HepG2 (cell line): ENCODE measurements at regions not wholly inside any gene's neighbourhood (a gene's known extent, or its start where the extent isn't known, plus 50 kb on each side); places are given as distances from the start of the nearest gene placed in this dataset.

Source experiments
- ATAC-seq: fragments of 200-7000 bp; cut with Tn5 transposase; 3 replicates; pipeline ENCODE4 v1.9.1; 2020; ENCODE audit warnings: mild to moderate bottlenecking, moderate library complexity
- BruUV-seq: library from RNA; stranded (reverse); fragments of 400-500 nt; replicated peaks from 2 replicates; lab custom pipeline; 2021; lab: Mats Ljungman, UMichigan
- CTCF ChIA-PET: fragments of 300-600 bp; formaldehyde crosslinking; extraction: SDS; loops from one replicate; lab custom pipeline; 2021; ENCODE audit warnings: low total read pairs, inconsistent platforms, low intra/inter-chr PET ratio; lab: Yijun Ruan, JAX
- POLR2A ChIA-PET: fragments of 350-600 bp; sonication (Branson Sonifier 250); formaldehyde crosslinking; loops from one replicate; lab custom pipeline; 2020; ENCODE audit warnings: antibody characterized with exemption, inconsistent platforms; lab: Yijun Ruan, JAX
- DNase-seq: peaks from one replicate; pipeline ENCODE4 v3.0.0-alpha.2; 2015; ENCODE audit warnings: low spot score
- FAIRE-seq: peaks from 3 replicates; lab custom pipeline; 2011; peaks lifted over from hg19 to GRCh38; lab: Jason Lieb, UNC
- H2AFZ ChIP-seq: one replicate; pipeline ENCODE4 v1.6.1; 2011; ENCODE audit warnings: low read length, inconsistent platforms
- H3K27ac ChIP-seq: fragments of 300-600 bp; 3 replicates; pipeline ENCODE4 v1.8.0; 2011; ENCODE audit warnings: mixed run types, mild to moderate bottlenecking, mixed read lengths, low read length, inconsistent platforms; ENCODE audit not compliant: insufficient read depth; ENCODE audit errors: extremely low read length
- H3K27me3 ChIP-seq, 2 experiments: fragments of 200-600 bp in 1 of 2; 2 replicates in 1 of 2; 3 replicates in 1 of 2; pipeline versions ENCODE4 v1.6.0 to v1.8.0; 2011; ENCODE audit warnings: low read length in 2 of 2, mild to moderate bottlenecking in 2 of 2, moderate library complexity in 2 of 2, inconsistent platforms in 1 of 2; ENCODE audit not compliant: insufficient read depth in 2 of 2, control insufficient read depth in 1 of 2
- H3K36me3 ChIP-seq, 2 experiments: fragments of 200-600 bp in 1 of 2; replicated peaks in 1 of 2; 2 replicates in 1 of 2; 3 replicates in 1 of 2; pipeline versions ENCODE4 v1.5.1 to v1.8.0; 2011; ENCODE audit warnings: low read length in 2 of 2, inconsistent platforms in 1 of 2; ENCODE audit not compliant: insufficient read depth in 2 of 2, control insufficient read depth in 1 of 2
- H3K4me1 ChIP-seq: 2 replicates; pipeline ENCODE4 v1.5.1; 2012; ENCODE audit warnings: low read length, inconsistent platforms; ENCODE audit not compliant: insufficient read depth
- H3K4me2 ChIP-seq: 2 replicates; pipeline ENCODE4 v1.6.0; 2011; ENCODE audit warnings: low read depth, low read length, inconsistent platforms
- H3K4me3 ChIP-seq, 3 experiments: fragments of 200-600 bp in 1 of 3; sonication (generic), shearing (Covaris generic) in 1 of 3; replicated peaks in 1 of 3; 2 replicates each; pipeline ENCODE4 v1.5.1; 2011 to 2016; ENCODE audit warnings: low read length in 3 of 3, inconsistent platforms in 2 of 3, low read depth in 2 of 3, mild to moderate bottlenecking in 2 of 3, control low read depth in 1 of 3, mixed read lengths in 1 of 3; ENCODE audit not compliant: insufficient read depth in 1 of 3
- H3K79me2 ChIP-seq: one replicate; pipeline ENCODE4 v1.6.1; 2011; ENCODE audit warnings: low read length, inconsistent platforms; ENCODE audit not compliant: insufficient read depth
- H3K9ac ChIP-seq: 2 replicates; pipeline ENCODE4 v1.6.0; 2011; ENCODE audit warnings: mild to moderate bottlenecking, low read depth, low read length, inconsistent platforms; ENCODE audit not compliant: insufficient read depth
- H3K9me3 ChIP-seq: 2 replicates; pipeline ENCODE4 v1.5.1; 2012; ENCODE audit warnings: mild to moderate bottlenecking, low read length
- H4K20me1 ChIP-seq: 2 replicates; pipeline ENCODE4 v1.6.0; 2011; ENCODE audit warnings: inconsistent platforms, mild to moderate bottlenecking, low read length, moderate library complexity; ENCODE audit not compliant: insufficient read depth
- ATF6 ChIP-seq: sonication (generic); formaldehyde crosslinking; conservative IDR thresholded peaks from 2 replicates; pipeline ENCODE4 v1.4.0; 2020; ENCODE audit warnings: missing genetic modification reagents
- FOXO1 ChIP-seq: sonication (generic); formaldehyde crosslinking; IDR thresholded peaks from 2 replicates; pipeline ENCODE4 v1.4.0; 2020; ENCODE audit warnings: missing genetic modification reagents
- LRRFIP1 ChIP-seq: sonication (generic); formaldehyde crosslinking; conservative IDR thresholded peaks from 2 replicates; pipeline ENCODE4 v1.4.0; 2020; ENCODE audit warnings: missing genetic modification reagents
- SALL1 ChIP-seq: sonication (generic); formaldehyde crosslinking; IDR thresholded peaks from 2 replicates; pipeline ENCODE4 v1.8.0; 2022; ENCODE audit warnings: mild to moderate bottlenecking, missing genetic modification reagents
- TRAFD1 ChIP-seq: sonication (generic); formaldehyde crosslinking; IDR thresholded peaks from 2 replicates; pipeline ENCODE4 v1.5.1; 2020; ENCODE audit warnings: missing genetic modification reagents, mild to moderate bottlenecking, borderline replicate concordance
- ZNF749 ChIP-seq: sonication (generic); formaldehyde crosslinking; IDR thresholded peaks from 2 replicates; pipeline ENCODE4 v1.8.0; 2022; ENCODE audit warnings: mild to moderate bottlenecking, missing genetic modification reagents, moderate library complexity, borderline replicate concordance
- whole genome bisulfite sequencing: methylation state at CpG from one replicate; pipeline ENCODE4 v1.1.6; 2017; ENCODE audit warnings: low lambda C conversion rate; 5-methylcytosine and 5-hydroxymethylcytosine counted together
- in situ Hi-C: cut with HindIII; loops from 2 replicates; pipeline ENCODE4 v1.10.0; 2017; ENCODE audit warnings: low pct_unique_long_range_greater_than_20kb; ENCODE audit not compliant: extremely low pct_ligation_motif_present
- intact Hi-C: fragments of 100-400 bp; cut with micrococcal nuclease; formaldehyde crosslinking; loops from one replicate; pipeline ENCODE4 v1.10.0; 2022; ENCODE audit not compliant: unreplicated experiment
- TF ChIP-seq, protein P1 (sequence below): IDR thresholded peaks from 2 replicates; pipeline ENCODE4 v1.6.1; 2016; ENCODE audit warnings: control low read depth
- TF ChIP-seq, protein P2 (sequence below): sonication (generic); formaldehyde crosslinking; IDR thresholded peaks from 2 replicates; pipeline ENCODE4 v1.4.0; 2020; ENCODE audit warnings: missing genetic modification reagents, low read depth, mild to moderate bottlenecking, borderline replicate concordance
- TF ChIP-seq, protein P3 (sequence below): sonication (generic); formaldehyde crosslinking; IDR thresholded peaks from 2 replicates; pipeline ENCODE4 v1.4.0; 2020; ENCODE audit warnings: missing genetic modification reagents
- TF ChIP-seq, protein P4 (sequence below): sonication (generic); formaldehyde crosslinking; IDR thresholded peaks from 2 replicates; pipeline ENCODE4 v1.4.0; 2020; ENCODE audit warnings: missing genetic modification reagents
- TF ChIP-seq, protein P5 (sequence below): sonication (generic); formaldehyde crosslinking; IDR thresholded peaks from 2 replicates; pipeline ENCODE4 v1.5.1; 2020; ENCODE audit warnings: mild to moderate bottlenecking, missing genetic modification reagents, borderline replicate concordance

GRCh38 chr12:43167691-43168090 lies 384.3 kb downstream of the ADAMTS20 start:
- intact Hi-C loops (no loop called here), in situ Hi-C loops (no loop called here)
- H3K36me3 ChIP-seq: no peaks in the 10 kb centered on the region
- ChIA-PET POLR2A (no interaction called here), CTCF (no interaction called here)
- ATAC-seq: no peak
- H2AFZ ChIP-seq: no peak overlapping the region
- no peak overlapping the region for H3K4me3 ChIP-seq
- WGBS: 4% methylated on average over 3 of the region's 3 CpGs
- no peak for DNase-seq
- no peaks in the 10 kb centered on the region for H4K20me1 ChIP-seq
- no peak overlapping the region for H3K9ac ChIP-seq
- H3K4me1 ChIP-seq: no peaks in the 10 kb centered on the region
- H3K27me3 ChIP-seq: no peaks in the 10 kb centered on the region
- no TSS peak for BruUV-seq
- H3K27ac ChIP-seq: no peak overlapping the region
- H3K4me2 ChIP-seq: no peak overlapping the region
- no peak for FAIRE-seq
- H3K9me3 ChIP-seq: no peaks in the 10 kb centered on the region
- no peaks in the 10 kb centered on the region for H3K79me2 ChIP-seq
- TF ChIP-seq, protein P1, sequence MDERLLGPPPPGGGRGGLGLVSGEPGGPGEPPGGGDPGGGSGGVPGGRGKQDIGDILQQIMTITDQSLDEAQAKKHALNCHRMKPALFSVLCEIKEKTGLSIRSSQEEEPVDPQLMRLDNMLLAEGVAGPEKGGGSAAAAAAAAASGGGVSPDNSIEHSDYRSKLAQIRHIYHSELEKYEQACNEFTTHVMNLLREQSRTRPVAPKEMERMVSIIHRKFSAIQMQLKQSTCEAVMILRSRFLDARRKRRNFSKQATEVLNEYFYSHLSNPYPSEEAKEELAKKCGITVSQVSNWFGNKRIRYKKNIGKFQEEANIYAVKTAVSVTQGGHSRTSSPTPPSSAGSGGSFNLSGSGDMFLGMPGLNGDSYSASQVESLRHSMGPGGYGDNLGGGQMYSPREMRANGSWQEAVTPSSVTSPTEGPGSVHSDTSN (CRISPR knock-in tag): no peak
- TF ChIP-seq, protein P2, sequence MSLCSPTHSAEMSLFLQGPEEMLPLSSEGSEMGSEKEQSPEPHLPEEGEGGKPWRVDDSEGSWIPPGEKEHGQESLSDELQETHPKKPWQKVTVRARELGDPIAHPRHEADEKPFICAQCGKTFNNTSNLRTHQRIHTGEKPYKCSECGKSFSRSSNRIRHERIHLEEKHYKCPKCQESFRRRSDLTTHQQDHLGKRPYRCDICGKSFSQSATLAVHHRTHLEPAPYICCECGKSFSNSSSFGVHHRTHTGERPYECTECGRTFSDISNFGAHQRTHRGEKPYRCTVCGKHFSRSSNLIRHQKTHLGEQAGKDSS (CRISPR knock-in tag): no peak
- TF ChIP-seq, protein P3, sequence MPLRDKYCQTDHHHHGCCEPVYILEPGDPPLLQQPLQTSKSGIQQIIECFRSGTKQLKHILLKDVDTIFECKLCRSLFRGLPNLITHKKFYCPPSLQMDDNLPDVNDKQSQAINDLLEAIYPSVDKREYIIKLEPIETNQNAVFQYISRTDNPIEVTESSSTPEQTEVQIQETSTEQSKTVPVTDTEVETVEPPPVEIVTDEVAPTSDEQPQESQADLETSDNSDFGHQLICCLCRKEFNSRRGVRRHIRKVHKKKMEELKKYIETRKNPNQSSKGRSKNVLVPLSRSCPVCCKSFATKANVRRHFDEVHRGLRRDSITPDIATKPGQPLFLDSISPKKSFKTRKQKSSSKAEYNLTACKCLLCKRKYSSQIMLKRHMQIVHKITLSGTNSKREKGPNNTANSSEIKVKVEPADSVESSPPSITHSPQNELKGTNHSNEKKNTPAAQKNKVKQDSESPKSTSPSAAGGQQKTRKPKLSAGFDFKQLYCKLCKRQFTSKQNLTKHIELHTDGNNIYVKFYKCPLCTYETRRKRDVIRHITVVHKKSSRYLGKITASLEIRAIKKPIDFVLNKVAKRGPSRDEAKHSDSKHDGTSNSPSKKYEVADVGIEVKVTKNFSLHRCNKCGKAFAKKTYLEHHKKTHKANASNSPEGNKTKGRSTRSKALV (CRISPR knock-in tag): no peak
- TF ChIP-seq LRRFIP1 (CRISPR knock-in tag): no peak
- TF ChIP-seq, protein P4, sequence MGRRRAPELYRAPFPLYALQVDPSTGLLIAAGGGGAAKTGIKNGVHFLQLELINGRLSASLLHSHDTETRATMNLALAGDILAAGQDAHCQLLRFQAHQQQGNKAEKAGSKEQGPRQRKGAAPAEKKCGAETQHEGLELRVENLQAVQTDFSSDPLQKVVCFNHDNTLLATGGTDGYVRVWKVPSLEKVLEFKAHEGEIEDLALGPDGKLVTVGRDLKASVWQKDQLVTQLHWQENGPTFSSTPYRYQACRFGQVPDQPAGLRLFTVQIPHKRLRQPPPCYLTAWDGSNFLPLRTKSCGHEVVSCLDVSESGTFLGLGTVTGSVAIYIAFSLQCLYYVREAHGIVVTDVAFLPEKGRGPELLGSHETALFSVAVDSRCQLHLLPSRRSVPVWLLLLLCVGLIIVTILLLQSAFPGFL (CRISPR knock-in tag): no peak
- TF ChIP-seq FOXO1 (CRISPR knock-in tag): no peak
- no peak for TF ChIP-seq ZNF749
- TF ChIP-seq SALL1 (CRISPR knock-in tag): no peak
- no peak for TF ChIP-seq TRAFD1 (CRISPR knock-in tag)
- TF ChIP-seq ATF6 (CRISPR knock-in tag): no peak
- TF ChIP-seq, protein P5, sequence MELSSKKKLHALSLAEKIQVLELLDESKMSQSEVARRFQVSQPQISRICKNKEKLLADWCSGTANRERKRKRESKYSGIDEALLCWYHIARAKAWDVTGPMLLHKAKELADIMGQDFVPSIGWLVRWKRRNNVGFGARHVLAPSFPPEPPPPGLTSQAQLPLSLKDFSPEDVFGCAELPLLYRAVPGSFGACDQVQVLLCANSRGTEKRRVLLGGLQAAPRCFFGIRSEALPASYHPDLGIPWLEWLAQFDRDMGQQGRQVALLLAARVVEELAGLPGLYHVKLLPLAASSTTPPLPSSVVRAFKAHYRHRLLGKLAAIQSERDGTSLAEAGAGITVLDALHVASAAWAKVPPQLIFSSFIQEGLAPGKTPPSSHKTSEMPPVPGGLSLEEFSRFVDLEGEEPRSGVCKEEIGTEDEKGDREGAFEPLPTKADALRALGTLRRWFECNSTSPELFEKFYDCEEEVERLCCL: no peak
